ENCODE measurements at regions not wholly inside any gene's neighbourhood (a gene's known extent, or its start where the extent isn't known, plus 50 kb on each side); places are given as distances from the start of the nearest gene placed in this dataset.
A peak's percentile ranks its signal among the peaks of the same experiment; 100 is the strongest.

- Histone ChIP-seq H3K27ac (no peak overlapping the region), H3K4me3 (no peak overlapping the region), H3K36me3 (no peaks in the 10 kb centered on the region), H3K9me3 (no peaks in the 10 kb centered on the region), H3K4me1 (peaks cover 0 to 4% of the 10 kb centered on the region in 2 donors), H3K27me3 (no peaks in the 10 kb centered on the region)
- no peak for DNase-seq (ENCODE audit: low spot score in 2 of 2)
- TF ChIP-seq POLR2A (IDR thresholded peaks at IDR 0.05) = no peak
- TF ChIP-seq, protein P1, sequence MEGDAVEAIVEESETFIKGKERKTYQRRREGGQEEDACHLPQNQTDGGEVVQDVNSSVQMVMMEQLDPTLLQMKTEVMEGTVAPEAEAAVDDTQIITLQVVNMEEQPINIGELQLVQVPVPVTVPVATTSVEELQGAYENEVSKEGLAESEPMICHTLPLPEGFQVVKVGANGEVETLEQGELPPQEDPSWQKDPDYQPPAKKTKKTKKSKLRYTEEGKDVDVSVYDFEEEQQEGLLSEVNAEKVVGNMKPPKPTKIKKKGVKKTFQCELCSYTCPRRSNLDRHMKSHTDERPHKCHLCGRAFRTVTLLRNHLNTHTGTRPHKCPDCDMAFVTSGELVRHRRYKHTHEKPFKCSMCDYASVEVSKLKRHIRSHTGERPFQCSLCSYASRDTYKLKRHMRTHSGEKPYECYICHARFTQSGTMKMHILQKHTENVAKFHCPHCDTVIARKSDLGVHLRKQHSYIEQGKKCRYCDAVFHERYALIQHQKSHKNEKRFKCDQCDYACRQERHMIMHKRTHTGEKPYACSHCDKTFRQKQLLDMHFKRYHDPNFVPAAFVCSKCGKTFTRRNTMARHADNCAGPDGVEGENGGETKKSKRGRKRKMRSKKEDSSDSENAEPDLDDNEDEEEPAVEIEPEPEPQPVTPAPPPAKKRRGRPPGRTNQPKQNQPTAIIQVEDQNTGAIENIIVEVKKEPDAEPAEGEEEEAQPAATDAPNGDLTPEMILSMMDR (IDR thresholded peaks at IDR 0.05) = no peak
- no peak for TF ChIP-seq POLR2AphosphoS5 (IDR thresholded peaks at IDR 0.05)
- intact Hi-C loops (cut with DNase I; ENCODE audit: low total_unique reads) = no loop called here
These were observed 138.5 kb upstream of the SOX4 start for GRCh38 chr6:21455071-21455470.

DNA sequence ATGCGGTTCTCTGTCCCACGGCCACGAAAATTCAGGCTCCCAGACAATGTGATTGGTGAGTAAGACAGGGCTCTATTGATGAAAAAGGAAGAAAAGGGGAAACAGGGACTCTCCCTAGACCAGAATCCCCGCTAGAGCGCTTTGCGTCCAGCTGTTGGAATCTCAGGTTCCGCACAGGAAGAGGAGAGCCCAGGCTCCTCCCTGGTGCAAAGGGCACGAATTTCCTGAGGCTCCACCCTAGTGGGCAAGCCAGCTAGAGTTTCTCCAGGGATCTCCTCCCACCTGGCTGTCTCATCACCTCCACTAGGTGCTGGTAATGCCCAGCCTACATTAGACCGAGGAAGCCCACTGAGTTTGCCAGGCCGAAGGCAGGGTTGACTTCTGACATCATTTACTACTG, 135.9 kb upstream of the SOX4 start:
- Histone ChIP-seq H3K4me1 (peaks cover 0 to 4% of the 10 kb centered on the region in 2 donors), H3K36me3 (no peaks in the 10 kb centered on the region), H3K4me3 (no peak overlapping the region), H3K27me3 (no peaks in the 10 kb centered on the region), H3K27ac (no peak overlapping the region), H3K9me3 (no peaks in the 10 kb centered on the region)
- intact Hi-C loops (cut with DNase I; ENCODE audit: low total_unique reads) = no loop called here
- no peak for DNase-seq (ENCODE audit: low spot score in 2 of 2)
- no peak for TF ChIP-seq POLR2A (IDR thresholded peaks at IDR 0.05)

- H3K27ac ChIP-seq = no peak overlapping the region
- TF ChIP-seq POLR2AphosphoS5 (IDR thresholded peaks at IDR 0.05) = no peak
- TF ChIP-seq POLR2A (IDR thresholded peaks at IDR 0.05) = no peak
- TF ChIP-seq, protein P1 (IDR thresholded peaks at IDR 0.05) = no peak
- intact Hi-C loops (cut with DNase I; ENCODE audit: low total_unique reads) = no loop called here
- peaks cover 0 to 4% of the 10 kb centered on the region in 2 donors for H3K4me1 ChIP-seq
- H3K9me3 ChIP-seq = no peaks in the 10 kb centered on the region
- H3K27me3 ChIP-seq = no peaks in the 10 kb centered on the region
- H3K36me3 ChIP-seq = no peaks in the 10 kb centered on the region
- DNase-seq (ENCODE audit: low spot score in 2 of 2) = no peak
- no peak overlapping the region for H3K4me3 ChIP-seq
These were observed 133.9 kb upstream of the SOX4 start for GRCh38 chr6:21459641-21460040.

DNA sequence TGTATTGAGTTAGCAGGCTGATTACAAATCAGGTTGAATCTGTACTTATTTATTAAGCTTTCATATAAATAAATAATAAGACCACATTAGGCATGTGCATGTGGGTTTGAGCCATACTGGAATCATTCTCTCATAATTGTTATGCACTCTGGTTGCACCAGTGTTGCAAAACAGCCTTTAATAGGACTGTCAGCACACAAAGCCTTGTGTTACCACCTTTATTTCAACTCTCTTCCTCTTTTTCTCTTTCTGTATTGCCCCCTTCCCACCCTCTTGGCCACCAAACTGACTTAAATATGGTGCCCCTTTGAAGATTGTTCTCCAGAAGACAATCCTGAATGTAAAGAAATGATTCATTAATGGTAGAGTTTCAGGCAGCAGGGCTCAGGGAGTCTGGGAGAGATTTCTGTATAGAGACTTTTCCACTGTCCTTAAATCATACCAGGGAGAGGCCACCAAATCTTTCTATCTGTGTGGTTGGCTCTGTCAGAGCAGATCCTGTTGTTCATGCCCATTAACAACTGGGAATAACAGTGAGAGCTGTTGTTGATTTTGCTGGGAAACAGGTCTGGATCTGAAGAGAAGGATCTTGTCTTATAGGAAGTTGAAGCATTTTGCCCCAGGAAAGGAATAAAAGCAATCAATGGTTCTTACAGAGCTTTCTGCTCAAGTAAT, 131.6 kb upstream of the SOX4 start:
- intact Hi-C loops (cut with DNase I; ENCODE audit: low total_unique reads) = no loop called here
- Histone ChIP-seq H3K4me3 (no peak overlapping the region), H3K27me3 (no peaks in the 10 kb centered on the region), H3K4me1 (no peaks in the 10 kb centered on the region), H3K9me3 (peaks cover 0 to 4% of the 10 kb centered on the region in 2 donors), H3K27ac (peak overlapping the region; percentile 50 to 77), H3K36me3 (no peaks in the 10 kb centered on the region)
- no peak for DNase-seq (ENCODE audit: low spot score in 2 of 2)
- TF ChIP-seq, protein P1 (IDR thresholded peaks at IDR 0.05) = no peak
- TF ChIP-seq POLR2AphosphoS5 (IDR thresholded peaks at IDR 0.05) (no peak), POLR2A (IDR thresholded peaks at IDR 0.05) (no peak)

- Histone ChIP-seq H3K4me1 (no peaks in the 10 kb centered on the region), H3K4me3 (no peak overlapping the region), H3K9me3 (peaks cover 0 to 4% of the 10 kb centered on the region in 2 donors), H3K27me3 (no peaks in the 10 kb centered on the region), H3K27ac (peak overlapping the region; percentile 50 to 77), H3K36me3 (no peaks in the 10 kb centered on the region)
- intact Hi-C loops (cut with DNase I; ENCODE audit: low total_unique reads) = no loop called here
- TF ChIP-seq POLR2A (IDR thresholded peaks at IDR 0.05) = no peak
- DNase-seq (ENCODE audit: low spot score in 2 of 2) = no peak
These were observed 131.1 kb upstream of the SOX4 start for GRCh38 chr6:21462519-21462852.

- TF ChIP-seq POLR2AphosphoS5 (IDR thresholded peaks at IDR 0.05) (no peak), POLR2A (IDR thresholded peaks at IDR 0.05) (no peak)
- TF ChIP-seq, protein P1 (IDR thresholded peaks at IDR 0.05) = no peak
- intact Hi-C loops (cut with DNase I; ENCODE audit: low total_unique reads) = no loop called here
- H3K36me3 ChIP-seq = no peaks in the 10 kb centered on the region
- no peak overlapping the region for H3K4me3 ChIP-seq
- H3K27ac ChIP-seq = no peak overlapping the region
- H3K9me3 ChIP-seq = peaks cover 0 to 4% of the 10 kb centered on the region in 2 donors
- no peaks in the 10 kb centered on the region for H3K27me3 ChIP-seq
- no peak for DNase-seq (ENCODE audit: low spot score in 2 of 2)
- no peaks in the 10 kb centered on the region for H3K4me1 ChIP-seq
These were observed 126.5 kb upstream of the SOX4 start for GRCh38 chr6:21467091-21467490.
